H1 (cell line): ENCODE measurements at regions not wholly inside any gene's neighbourhood (a gene's known extent, or its start where the extent isn't known, plus 50 kb on each side); places are given as distances from the start of the nearest gene placed in this dataset.
"Not testable (repeated sequence)": the region's sequence is repeated elsewhere in the genome, so short reads cannot be mapped to it uniquely, and the experiment has no call there.

Experiments
- CTCF ChIA-PET: fragments of 300-600 bp; sonication (Branson Sonifier 250); formaldehyde crosslinking; loops from one replicate; lab custom pipeline; 2021; ENCODE audit not compliant: partially characterized antibody; lab: Charles Lee
- POLR2A ChIA-PET: fragments of 300-600 bp; sonication (Branson Sonifier 250); formaldehyde crosslinking; loops from one replicate; lab custom pipeline; 2021; ENCODE audit warnings: inconsistent platforms; ENCODE audit not compliant: partially characterized antibody; lab: Charles Lee
- DNase-seq, 2 experiments: peaks; one replicate each; pipeline versions ENCODE4 v3.0.0 to v3.0.0-alpha.2; 2010 to 2022; ENCODE audit warnings: low spot score in 2 of 2, low read depth in 1 of 2, mixed read lengths in 1 of 2
- FAIRE-seq: peaks from 2 replicates; lab custom pipeline; 2011; peaks lifted over from hg19 to GRCh38; lab: Jason Lieb, UNC
- H2AFZ ChIP-seq: 2 replicates; pipeline ENCODE4 v1.8.1; 2012; ENCODE audit warnings: low read length, inconsistent platforms
- H2AK5ac ChIP-seq: 2 replicates; pipeline ENCODE4 v1.6.1; 2013; ENCODE audit warnings: low read depth, low read length
- H2BK120ac ChIP-seq: replicated peaks from 2 replicates; pipeline ENCODE3; 2013; ENCODE audit warnings: low read depth, low read length, inconsistent platforms
- H2BK12ac ChIP-seq: 2 replicates; pipeline ENCODE4 v1.6.1; 2013; ENCODE audit warnings: low read depth, low read length
- H2BK15ac ChIP-seq: 2 replicates; pipeline ENCODE4 v1.6.1; 2013; ENCODE audit warnings: low read length
- H2BK20ac ChIP-seq: 2 replicates; pipeline ENCODE4 v1.6.1; 2013; ENCODE audit warnings: low read length
- H2BK5ac ChIP-seq: 2 replicates; pipeline ENCODE4 v1.6.1; 2013; ENCODE audit warnings: low read depth, low read length
- H3K14ac ChIP-seq: 2 replicates; pipeline ENCODE4 v1.6.1; 2013; ENCODE audit warnings: inconsistent platforms; ENCODE audit not compliant: insufficient read length
- H3K18ac ChIP-seq: 2 replicates; pipeline ENCODE4 v1.6.1; 2013; ENCODE audit warnings: low read length; ENCODE audit errors: extremely low read depth
- H3K23ac ChIP-seq: 2 replicates; pipeline ENCODE4 v1.6.1; 2013; ENCODE audit warnings: inconsistent platforms; ENCODE audit not compliant: insufficient read length
- H3K23me2 ChIP-seq: 2 replicates; pipeline ENCODE4 v1.6.1; 2013; ENCODE audit warnings: low read depth, low read length
- H3K27ac ChIP-seq: 2 replicates; pipeline ENCODE4 v1.6.1; 2011; ENCODE audit warnings: low read depth, low read length, inconsistent platforms
- H3K27me3 ChIP-seq, 4 experiments: replicated peaks in 1 of 4; 1 replicate in 1 of 4; 2 replicates in 3 of 4; pipeline versions ENCODE4 v1.6.1 to v1.8.1; 2011 to 2013; ENCODE audit warnings: low read length in 3 of 4, mild to moderate bottlenecking in 3 of 4, inconsistent platforms in 2 of 4, mixed read lengths in 2 of 4, moderate library complexity in 1 of 4; ENCODE audit not compliant: control insufficient read depth in 3 of 4, insufficient read depth in 3 of 4; ENCODE audit errors: extremely low read depth in 1 of 4
- H3K36me3 ChIP-seq, 4 experiments: 2 replicates each; pipeline versions ENCODE4 v1.6.1 to v1.8.1; 2011 to 2013; ENCODE audit warnings: mild to moderate bottlenecking in 4 of 4, low read length in 3 of 4, moderate library complexity in 2 of 4, control low read depth in 1 of 4, inconsistent platforms in 1 of 4; ENCODE audit not compliant: insufficient read depth in 4 of 4, control insufficient read depth in 2 of 4
- H3K4ac ChIP-seq: replicated peaks from 2 replicates; pipeline ENCODE3; 2013; ENCODE audit warnings: low read length, low read depth, mixed read lengths, inconsistent platforms; ENCODE audit not compliant: insufficient read length
- H3K4me1 ChIP-seq, 4 experiments: replicated peaks in 1 of 4; 1 replicate in 1 of 4; 2 replicates in 3 of 4; pipeline versions ENCODE4 v1.6.1 to v1.8.1; 2011 to 2013; ENCODE audit warnings: low read length in 3 of 4, inconsistent platforms in 2 of 4, mixed read lengths in 1 of 4; ENCODE audit not compliant: insufficient read depth in 4 of 4, control insufficient read depth in 3 of 4
- H3K4me2 ChIP-seq, 2 experiments: 2 replicates each; pipeline versions ENCODE4 v1.6.1 to v1.8.1; 2011 to 2013; ENCODE audit warnings: low read depth in 2 of 2, low read length in 2 of 2, control low read depth in 1 of 2, inconsistent platforms in 1 of 2, mild to moderate bottlenecking in 1 of 2; ENCODE audit not compliant: insufficient read depth in 1 of 2
- H3K4me3 ChIP-seq, 4 experiments: fragments of 200-600, 300-600 bp in 1 of 4; sonication (generic), shearing (Covaris generic), sonication (Bioruptor Twin) in 1 of 4; 2 replicates each; pipeline versions ENCODE4 v1.5.1 to v1.8.1; 2011 to 2016; ENCODE audit warnings: low read length in 4 of 4, low read depth in 3 of 4, control low read depth in 2 of 4, inconsistent platforms in 2 of 4, mild to moderate bottlenecking in 2 of 4, mixed read lengths in 1 of 4, moderate library complexity in 1 of 4; ENCODE audit not compliant: insufficient read depth in 2 of 4; ENCODE audit errors: extremely low read depth in 1 of 4
- H3K56ac ChIP-seq: replicated peaks from 2 replicates; pipeline ENCODE3; 2013; ENCODE audit warnings: low read depth, mild to moderate bottlenecking, mixed read lengths, low read length, inconsistent platforms; ENCODE audit not compliant: insufficient read length
- H3K79me1 ChIP-seq: 2 replicates; pipeline ENCODE4 v1.6.1; 2013; ENCODE audit warnings: low read depth, low read length, control low read depth
- H3K79me2 ChIP-seq, 2 experiments: 2 replicates each; pipeline versions ENCODE4 v1.6.1 to v1.8.1; 2012 to 2013; ENCODE audit warnings: low read length in 2 of 2, mild to moderate bottlenecking in 2 of 2, inconsistent platforms in 1 of 2; ENCODE audit not compliant: insufficient read depth in 2 of 2, control insufficient read depth in 1 of 2
- H3K9ac ChIP-seq, 4 experiments: replicated peaks in 1 of 4; 1 replicate in 1 of 4; 2 replicates in 3 of 4; pipeline versions ENCODE4 v1.6.1 to v1.8.1; 2011 to 2013; ENCODE audit warnings: low read depth in 3 of 4, low read length in 3 of 4, control low read depth in 2 of 4, mild to moderate bottlenecking in 2 of 4, moderate library complexity in 2 of 4, inconsistent platforms in 1 of 4; ENCODE audit errors: extremely low read depth in 1 of 4
- H3K9me3 ChIP-seq, 2 experiments: 2 replicates each; pipeline versions ENCODE4 v1.6.1 to v1.8.1; 2012 to 2013; ENCODE audit warnings: mild to moderate bottlenecking in 2 of 2, moderate library complexity in 2 of 2, control low read depth in 1 of 2, inconsistent platforms in 1 of 2, low read depth in 1 of 2, low read length in 1 of 2, mixed read lengths in 1 of 2; ENCODE audit not compliant: insufficient read depth in 2 of 2
- H4K20me1 ChIP-seq, 2 experiments: replicated peaks in 1 of 2; 2 replicates each; pipeline versions ENCODE3 to v1.8.1; 2011 to 2013; ENCODE audit warnings: inconsistent platforms in 2 of 2, low read length in 2 of 2, mild to moderate bottlenecking in 1 of 2; ENCODE audit not compliant: insufficient read depth in 2 of 2, control insufficient read depth in 1 of 2
- H4K5ac ChIP-seq: 2 replicates; pipeline ENCODE4 v1.6.1; 2013; ENCODE audit warnings: low read length, low read depth, mixed read lengths, inconsistent platforms; ENCODE audit not compliant: insufficient read length
- H4K8ac ChIP-seq: 2 replicates; pipeline ENCODE4 v1.8.0; 2013; ENCODE audit warnings: mild to moderate bottlenecking, moderate library complexity, low read length, inconsistent platforms; ENCODE audit not compliant: insufficient read depth; ENCODE audit errors: extremely low read depth
- H4K91ac ChIP-seq: replicated peaks from 2 replicates; pipeline ENCODE3; 2013; ENCODE audit warnings: low read length, mixed read lengths, inconsistent platforms; ENCODE audit not compliant: insufficient read length
- WGBS, 2 experiments: shearing (Covaris generic) in 1 of 2; methylation state at CpG; one replicate each; pipeline versions ENCODE4 v1.1.6 to v1.1.7; 2013 to 2015; ENCODE audit warnings: low lambda C conversion rate in 2 of 2, mixed read lengths in 2 of 2, inconsistent platforms in 1 of 2, low coverage in 1 of 2, missing lambda C conversion rate in 1 of 2; ENCODE audit not compliant: insufficient replicate concordance in 2 of 2, insufficient coverage in 1 of 2, insufficient read length in 1 of 2; ENCODE audit errors: extremely low coverage in 1 of 2, missing lambda C conversion rate in 1 of 2; 5-methylcytosine and 5-hydroxymethylcytosine counted together

GRCh38 chrX:92558796-92559195 lies 779.6 kb downstream of the PCDH11X start:
- H3K4ac ChIP-seq, FAIRE-seq: not testable (repeated sequence)

GRCh38 chrX:92560083-92560482 lies 780.9 kb downstream of the PCDH11X start:
- H2AK5ac ChIP-seq, H3K9ac ChIP-seq, H3K4me3 ChIP-seq, H3K4me1 ChIP-seq, H2BK15ac ChIP-seq, H3K4me2 ChIP-seq, H3K4ac ChIP-seq, H3K27ac ChIP-seq, CTCF ChIA-PET, H4K8ac ChIP-seq, H2BK20ac ChIP-seq, H2BK120ac ChIP-seq, H3K56ac ChIP-seq, H3K18ac ChIP-seq, H3K27me3 ChIP-seq, H2BK5ac ChIP-seq, DNase-seq, H3K79me1 ChIP-seq, H2BK12ac ChIP-seq, H3K79me2 ChIP-seq, FAIRE-seq, H3K23me2 ChIP-seq, H4K5ac ChIP-seq, H3K14ac ChIP-seq, POLR2A ChIA-PET, H3K23ac ChIP-seq, H3K36me3 ChIP-seq, H3K9me3 ChIP-seq, H2AFZ ChIP-seq, H4K91ac ChIP-seq, H4K20me1 ChIP-seq: not testable (repeated sequence)
- WGBS, 2 experiments: 100% methylated on average over 1 of the region's 2 CpGs; no CpG with 5 or more reads in 1 of the 2 experiments

More at GRCh38 chrX:92558796-92559195, 779.6 kb downstream of the PCDH11X start:
- H3K56ac ChIP-seq, H3K36me3 ChIP-seq, H4K20me1 ChIP-seq, H3K4me2 ChIP-seq, H2BK5ac ChIP-seq, H3K23me2 ChIP-seq, POLR2A ChIA-PET, H3K9me3 ChIP-seq, H4K91ac ChIP-seq, H3K79me2 ChIP-seq, H3K14ac ChIP-seq, H2BK120ac ChIP-seq, H2BK12ac ChIP-seq, H3K79me1 ChIP-seq, H3K4me3 ChIP-seq, H2AFZ ChIP-seq, H3K27ac ChIP-seq, H3K23ac ChIP-seq, H3K18ac ChIP-seq, H4K5ac ChIP-seq, H4K8ac ChIP-seq, DNase-seq, H2AK5ac ChIP-seq, H3K27me3 ChIP-seq, CTCF ChIA-PET, H3K4me1 ChIP-seq, H3K9ac ChIP-seq, H2BK20ac ChIP-seq, H2BK15ac ChIP-seq: not testable (repeated sequence)
- 83% methylated on average over 1 of the region's 1 CpG; no CpG with 5 or more reads in 1 of the 2 experiments for WGBS, 2 experiments
